Kidney tubule cell (primary cell): ENCODE measurements at regions not wholly inside any gene's neighbourhood (a gene's known extent, or its start where the extent isn't known, plus 50 kb on each side); places are given as distances from the start of the nearest gene placed in this dataset.

Source experiments
- DNase-seq: peaks from one replicate; pipeline ENCODE4 v3.0.0-alpha.2; 2018; ENCODE audit warnings: low spot score

DNA sequence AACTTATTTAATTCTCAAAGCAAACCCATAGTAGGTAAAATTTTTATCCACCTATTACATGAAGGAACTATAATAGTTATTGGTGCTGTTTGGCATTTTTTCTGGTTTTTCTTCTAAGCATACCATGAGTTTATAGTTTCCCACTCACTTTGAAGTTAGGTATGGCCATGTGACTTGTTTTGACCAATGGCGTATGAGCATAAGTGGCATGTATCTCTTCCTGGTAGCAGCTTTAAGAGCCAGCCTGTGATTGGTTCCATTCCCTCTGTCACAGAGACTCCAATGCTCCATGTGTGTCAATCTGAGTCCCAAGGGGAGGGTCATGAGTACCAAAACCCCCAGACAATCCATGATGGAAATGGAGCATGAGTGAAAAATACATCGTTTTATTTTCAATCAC, 282.9 kb upstream of the N4BP1 start:
- no peak for DNase-seq

DNA sequence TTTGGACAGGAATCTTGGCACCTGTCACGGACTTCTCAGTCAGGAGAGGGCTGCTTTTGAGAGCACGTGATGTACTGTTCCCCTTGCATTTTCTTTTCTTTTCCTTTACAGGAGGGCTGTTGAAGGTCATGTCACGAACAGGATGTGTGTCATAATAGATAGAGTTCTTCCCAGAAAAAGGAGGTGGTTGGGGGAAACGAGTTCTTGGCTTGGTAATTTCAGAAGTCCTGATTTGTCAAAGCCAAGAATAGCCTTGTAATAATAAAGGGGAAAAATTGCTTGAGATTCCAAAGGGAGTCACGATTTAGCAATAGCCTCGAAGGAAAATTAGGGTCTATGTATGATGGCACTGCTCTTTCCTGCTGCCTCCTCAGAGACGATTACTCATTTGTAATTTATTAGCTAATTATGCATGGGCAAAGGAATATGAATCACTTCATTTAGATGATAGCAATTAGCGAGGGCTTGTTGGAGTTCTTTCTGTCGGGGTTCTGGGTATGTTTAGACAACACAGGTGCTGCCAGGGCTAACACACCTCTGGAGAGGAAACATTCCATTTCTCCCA, 277.7 kb upstream of the N4BP1 start:
- DNase-seq: no peak

DNA sequence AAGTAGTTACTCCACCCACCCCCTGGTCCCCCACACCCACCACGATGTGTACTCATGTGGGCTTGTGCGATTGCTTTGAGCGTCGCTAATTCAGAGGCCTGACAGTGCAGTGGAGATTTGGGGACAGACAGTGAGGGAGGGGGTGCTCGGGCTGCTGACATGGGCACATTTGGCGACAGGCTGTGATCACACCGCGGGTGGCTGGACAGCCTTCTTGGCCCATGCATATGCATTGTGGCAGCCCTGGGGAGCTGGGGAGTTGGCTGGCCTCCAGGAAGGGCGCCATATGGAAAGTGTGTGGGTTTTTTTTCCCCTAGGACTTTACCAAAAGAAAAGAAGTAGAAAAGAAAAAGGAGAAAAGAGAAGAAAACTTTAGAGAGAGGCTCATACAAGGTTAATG, 275.5 kb upstream of the N4BP1 start:
- DNase-seq: no peak

DNA sequence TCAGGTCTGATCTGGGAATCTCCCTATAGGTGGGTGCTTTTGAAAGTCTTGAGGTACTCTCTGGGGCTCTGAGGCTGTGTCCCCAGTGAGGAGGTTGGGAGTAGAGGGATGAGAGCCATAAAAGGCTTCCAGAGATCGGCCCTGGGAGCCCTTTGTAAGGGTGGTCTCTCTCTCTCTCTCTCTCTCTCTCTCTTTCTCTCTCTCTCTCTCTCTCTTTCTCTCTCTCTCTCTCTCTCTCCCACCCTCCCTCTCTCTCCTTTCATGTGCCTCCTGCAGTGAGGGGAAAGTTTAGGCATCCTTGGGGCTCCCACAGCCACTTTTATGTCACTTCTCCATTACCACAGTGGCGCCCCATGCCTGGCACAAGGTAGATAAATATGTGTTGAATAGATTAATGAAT, 271.3 kb upstream of the N4BP1 start:
- no peak for DNase-seq

DNA sequence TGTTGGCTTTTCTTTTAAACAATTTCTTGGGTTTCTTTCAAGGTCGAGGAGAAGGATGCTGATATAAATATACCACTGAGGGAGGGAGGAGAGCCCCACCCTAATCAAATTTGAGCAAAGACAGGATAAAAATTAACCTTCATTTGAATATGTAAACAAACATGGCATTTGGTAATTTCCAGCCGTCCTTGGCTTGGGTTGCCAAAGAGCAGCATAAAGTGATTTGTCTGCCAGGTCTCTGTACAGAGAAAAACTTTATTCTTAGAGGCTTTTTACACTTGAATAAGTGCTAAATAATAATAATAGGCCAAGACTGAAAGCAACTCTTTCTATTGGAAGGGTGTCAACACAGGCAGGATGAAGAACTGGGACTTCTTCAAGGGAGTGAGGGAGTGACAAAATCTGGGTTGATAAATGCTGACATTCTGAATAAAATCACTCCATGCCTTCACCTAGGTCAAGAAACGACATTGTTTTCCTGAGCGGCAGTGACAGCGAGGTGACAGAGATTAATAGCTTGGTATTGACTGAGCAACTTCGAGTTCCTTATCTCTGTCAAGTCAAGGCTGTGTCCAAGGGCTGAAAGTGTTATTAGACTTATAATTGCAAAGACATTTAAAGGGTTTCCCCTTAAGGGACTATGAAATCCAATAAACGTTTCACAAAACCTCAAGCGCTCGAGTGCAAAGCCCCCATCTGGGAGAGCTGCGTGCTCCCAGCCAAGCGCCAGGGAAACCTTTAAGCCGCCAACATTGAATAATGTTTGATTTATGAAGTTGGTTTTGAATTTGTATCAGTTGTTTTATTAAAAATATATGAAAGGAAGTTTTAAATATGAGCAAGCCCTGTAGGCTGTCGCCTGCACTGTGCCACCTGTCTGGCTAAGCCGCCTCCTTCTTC, 269.5 kb upstream of the N4BP1 start:
- DNase-seq: no peak

DNA sequence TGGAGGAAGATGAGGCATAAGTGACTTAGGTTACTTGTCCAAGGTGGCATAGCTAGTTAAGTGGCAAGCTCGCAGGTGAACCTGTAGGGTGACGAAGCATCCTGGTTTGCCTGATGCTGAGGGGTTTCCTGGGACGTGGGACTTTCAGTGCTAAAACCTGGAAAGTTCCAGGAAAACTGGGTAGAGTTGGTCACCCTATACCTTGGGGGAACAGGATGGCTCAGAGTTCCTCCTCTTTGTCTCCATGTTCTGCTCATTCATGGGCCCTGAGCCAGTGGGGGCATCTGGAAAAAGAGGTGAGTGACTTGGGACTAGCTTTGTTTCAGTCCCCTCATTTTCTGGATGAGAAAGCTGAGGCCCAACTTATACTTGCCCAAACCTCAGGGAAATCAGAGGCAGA, 268.0 kb upstream of the N4BP1 start:
- DNase-seq: no peak

DNA sequence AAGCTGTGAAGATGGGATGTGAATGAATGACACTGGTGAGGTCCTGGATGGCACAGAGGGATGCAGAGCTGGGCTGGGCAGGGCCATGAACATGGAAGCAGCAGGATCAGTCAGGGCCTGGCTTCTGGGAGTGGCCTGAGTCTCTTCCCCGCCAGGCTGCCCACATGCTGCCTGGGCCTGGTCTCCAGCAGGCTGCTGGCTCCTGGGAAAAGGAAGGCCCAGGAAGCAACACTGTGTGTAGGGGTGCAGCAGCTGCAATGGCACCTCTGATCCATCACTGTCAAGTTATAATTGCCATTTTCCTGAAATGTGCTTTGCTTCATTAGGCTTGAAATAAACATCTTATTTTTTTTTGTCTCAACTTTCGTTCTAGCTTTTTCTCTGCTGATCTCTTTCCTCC, 260.2 kb upstream of the N4BP1 start:
- DNase-seq: no peak

DNA sequence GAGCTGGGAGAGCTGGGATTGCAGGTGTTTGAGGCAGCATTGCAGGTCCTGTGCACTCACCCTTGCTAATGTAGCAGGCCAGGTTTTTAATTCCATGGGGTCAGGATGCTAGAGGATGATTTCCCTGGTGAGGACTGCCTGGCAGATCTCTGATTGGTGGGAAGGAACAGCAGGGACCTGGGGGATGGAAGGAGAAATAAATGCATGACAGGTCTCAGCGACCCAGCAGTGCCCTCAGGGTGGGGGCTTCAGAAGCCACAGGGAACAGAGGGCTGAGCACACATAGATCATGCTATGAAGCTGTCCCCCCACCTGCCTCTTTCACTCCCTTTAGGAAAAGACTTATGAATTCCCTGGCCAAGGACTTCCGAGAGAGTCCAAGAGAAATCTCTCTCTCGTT, 255.5 kb upstream of the N4BP1 start:
- DNase-seq: no peak

DNA sequence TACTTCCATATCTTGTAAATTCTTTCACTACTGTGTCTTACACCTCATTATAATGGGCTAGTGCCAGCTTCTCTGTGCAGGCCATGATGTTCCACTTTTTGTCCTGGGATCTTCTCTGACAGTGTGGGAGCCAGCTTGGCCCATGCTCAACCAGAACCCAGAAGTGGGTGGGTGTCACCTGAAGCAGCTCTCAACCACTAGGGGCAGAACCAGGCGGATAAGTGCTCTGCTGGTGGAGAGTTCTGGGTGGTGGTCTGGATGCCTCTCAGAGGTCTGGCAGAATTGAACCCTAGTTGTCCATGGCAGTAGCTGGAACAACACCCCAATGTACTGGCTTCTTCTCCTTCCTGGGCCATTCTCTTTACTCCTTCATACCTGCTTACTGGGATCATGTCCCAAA, 254.1 kb upstream of the N4BP1 start:
- no peak for DNase-seq

DNA sequence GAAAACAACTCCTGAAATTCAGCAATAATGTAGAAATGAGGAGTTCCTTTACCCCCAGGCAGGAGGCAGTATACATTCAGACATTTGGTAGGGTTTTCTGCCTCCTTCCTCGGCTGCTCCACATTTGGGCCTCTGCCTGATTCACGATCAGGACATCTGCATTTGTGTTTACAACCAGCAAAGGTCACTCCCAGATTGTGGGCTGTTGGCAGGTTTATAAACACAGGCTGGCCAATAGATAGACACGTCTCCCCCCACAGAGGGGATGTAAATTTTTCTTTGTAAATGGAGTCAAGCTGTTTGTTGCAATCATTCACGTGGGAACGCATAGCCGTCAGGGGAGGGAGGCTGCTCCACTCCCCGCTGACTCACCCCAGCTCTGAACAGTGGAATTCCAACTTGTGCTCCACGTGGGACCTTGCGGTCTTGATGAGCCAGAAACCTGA, 252.1 kb upstream of the N4BP1 start:
- peak; percentile 38 for DNase-seq

DNA sequence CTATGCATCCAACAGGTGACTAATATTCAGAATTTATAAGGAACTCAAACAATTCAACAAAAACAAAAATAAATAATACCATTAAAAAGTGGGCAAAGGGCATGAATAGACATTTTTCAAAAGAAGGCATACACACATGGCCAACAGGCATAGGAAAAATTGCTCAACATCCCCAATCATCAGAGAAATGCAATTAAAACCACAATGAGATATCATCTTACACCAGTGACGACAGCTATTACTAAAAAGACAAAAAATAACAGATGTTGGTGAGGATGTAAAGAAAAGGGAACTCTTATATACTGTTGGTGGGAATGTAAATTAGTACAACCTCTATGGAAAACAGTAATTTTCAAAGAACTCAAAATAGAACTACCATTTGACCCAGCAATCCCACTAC, 250.4 kb upstream of the N4BP1 start:
- DNase-seq: no peak

DNA sequence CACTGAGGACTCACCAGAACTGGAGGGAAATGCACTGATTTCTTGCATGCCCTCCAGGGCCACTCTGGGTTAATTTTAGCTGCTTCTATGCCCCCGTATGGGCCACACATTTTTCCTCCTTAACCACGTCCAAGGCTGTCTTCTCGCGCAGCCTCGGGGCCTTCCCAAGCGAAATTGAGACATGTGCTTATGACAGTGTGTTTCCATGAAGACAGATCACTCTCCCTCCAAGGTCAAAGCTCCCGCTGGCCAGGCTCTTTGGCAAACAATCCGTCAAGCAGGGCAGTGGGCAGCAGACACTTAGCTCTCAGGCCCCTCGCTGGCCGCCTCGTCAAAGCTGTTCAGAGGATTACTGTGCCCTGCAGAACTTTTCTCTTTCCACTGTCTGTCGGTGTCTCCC, 243.0 kb upstream of the N4BP1 start:
- no peak for DNase-seq

DNA sequence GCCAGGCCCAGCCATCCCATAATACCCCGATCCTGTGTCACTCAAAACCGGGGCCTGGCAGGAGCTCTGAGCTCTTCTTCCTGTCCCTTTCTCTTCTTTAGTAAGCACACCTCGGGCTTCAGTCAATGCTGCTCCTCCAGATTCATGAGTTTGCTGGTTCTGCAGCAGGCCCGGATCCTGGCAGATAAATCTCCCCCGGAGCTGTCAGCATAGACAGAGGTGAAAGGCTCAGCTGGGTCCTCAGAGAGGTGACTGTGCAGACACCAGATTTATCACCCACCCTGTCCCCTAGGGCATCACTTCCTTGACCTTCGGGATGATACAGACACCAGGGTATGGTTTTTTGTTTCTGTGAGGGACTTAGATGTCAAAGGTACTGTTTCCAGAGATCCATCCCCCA, 242.5 kb upstream of the N4BP1 start:
- DNase-seq: no peak

DNA sequence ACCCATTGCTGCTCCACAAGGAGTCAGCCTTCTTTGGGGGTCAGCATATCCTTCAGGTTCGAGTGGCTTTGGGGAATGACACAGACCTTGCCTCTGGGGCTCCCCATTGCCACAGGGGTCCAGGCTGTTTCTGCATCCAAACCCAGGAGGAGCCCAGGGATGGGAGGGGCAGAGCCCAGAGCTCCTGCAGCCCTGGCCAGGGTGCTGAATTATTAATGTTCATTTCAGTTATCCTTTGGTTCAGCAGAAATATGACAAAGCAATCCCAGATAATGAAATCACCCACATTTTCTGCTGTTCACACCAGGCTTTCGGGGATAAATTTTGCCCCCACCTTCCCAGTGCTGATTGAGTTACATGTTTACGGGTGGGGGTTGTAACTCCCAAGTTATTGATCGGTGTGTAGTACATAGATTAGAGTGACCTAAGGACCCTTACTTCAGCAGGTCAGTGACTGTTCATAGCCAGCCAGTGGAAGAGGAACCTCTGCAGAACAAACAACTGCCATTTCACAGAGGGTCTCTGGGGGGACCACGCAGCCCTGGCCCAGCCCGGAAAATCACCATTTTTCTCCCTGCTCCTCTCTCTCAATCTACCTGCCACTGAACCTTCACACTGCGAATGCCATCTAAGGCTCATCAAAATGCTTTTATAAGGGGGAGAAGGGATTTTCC, 240.3 kb upstream of the N4BP1 start:
- no peak for DNase-seq

DNA sequence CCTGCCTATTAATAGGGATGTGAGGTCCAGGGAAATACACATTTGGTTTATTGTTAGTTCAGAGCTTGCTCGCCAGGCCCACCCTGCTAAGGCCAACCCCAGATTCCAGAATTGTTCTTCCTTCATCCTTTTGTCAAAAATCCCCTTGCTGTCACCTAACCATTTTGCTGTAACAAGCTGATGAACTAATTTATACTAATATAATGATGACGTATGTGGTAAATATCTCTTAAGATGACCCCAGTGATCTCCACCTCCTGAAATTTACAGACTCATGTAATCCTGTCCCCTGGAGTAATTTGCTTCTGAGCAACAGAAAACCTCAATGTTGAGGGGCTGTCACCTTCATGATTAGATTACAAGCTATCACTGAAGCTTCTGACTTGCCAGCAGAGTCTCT, 236.3 kb upstream of the N4BP1 start:
- DNase-seq: no peak

DNA sequence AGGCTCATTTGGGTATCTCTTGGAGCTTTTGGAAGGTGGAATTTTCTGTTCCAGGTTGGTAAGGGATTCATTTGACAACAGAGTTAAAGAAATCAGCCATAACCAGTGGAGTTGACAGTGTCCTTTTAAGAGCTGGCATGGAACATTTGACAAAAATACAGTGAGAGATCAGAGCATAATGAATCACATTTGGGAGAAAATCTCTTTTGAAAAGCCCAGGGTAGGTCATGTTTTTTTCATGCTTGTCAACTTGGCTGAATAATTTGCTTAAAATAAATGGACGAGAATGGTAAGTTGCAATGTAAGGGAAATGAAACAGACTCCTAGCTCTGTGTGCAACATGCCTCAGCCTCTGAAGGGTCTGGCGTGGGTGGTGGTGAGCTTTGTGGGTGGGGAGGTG, 235.3 kb upstream of the N4BP1 start:
- no peak for DNase-seq

DNA sequence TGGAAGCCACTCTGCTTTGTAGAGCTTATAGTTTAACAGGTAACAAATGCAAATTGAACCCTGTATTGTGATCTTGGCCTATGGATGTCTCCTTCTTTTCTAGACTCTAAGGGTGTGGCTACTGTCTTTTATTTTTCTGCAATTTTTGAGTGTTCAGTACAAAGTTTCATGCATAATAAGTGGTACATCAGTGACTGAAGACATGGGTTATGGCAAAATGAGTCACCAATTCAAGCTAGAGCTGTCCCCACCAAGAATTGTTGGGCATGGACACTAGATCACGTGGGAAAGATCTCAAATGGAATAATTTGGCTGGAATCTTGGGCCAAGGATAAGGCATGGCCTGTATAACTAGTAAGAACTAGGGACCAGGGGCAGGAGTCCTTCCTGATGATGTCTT, 228.4 kb upstream of the N4BP1 start:
- no peak for DNase-seq

DNA sequence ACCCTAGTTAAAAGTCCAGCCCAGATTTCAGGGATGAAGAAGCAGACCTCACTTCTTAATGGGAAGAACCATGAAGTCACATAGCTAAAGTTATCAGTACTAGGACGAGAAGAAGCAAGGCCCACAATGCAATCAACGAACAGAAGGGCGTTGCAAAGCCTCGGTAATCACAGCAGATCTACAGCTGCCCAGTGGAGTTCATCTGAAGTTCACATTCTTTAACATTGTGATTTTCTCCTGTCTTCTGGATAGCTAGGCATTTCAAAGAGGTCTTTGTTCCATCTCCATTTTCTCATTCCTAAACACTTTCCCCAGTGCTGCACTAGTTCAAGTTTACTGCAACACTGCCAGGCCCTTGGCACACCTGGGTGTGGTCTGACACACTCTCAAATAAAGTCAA, 226.7 kb upstream of the N4BP1 start:
- no peak for DNase-seq

DNA sequence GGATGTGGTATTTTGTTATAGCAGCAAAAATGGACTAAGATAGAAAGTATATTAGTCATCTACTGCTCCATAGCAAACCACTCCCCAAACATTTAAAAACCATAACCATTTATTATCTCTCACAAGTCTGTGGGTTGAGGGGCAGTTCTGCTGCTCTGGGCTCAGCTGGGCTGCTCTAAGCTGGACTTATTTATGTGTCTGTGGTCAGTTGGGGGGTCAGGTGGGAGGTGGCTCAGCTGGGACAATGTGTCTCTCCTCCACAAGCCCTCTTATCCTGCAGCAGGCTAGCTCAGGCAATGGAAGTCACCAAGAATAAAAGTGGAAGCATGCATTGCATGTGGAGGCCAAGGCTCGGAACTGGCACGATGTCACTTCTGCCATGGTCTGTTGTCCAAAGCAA, 226.1 kb upstream of the N4BP1 start:
- no peak for DNase-seq

DNA sequence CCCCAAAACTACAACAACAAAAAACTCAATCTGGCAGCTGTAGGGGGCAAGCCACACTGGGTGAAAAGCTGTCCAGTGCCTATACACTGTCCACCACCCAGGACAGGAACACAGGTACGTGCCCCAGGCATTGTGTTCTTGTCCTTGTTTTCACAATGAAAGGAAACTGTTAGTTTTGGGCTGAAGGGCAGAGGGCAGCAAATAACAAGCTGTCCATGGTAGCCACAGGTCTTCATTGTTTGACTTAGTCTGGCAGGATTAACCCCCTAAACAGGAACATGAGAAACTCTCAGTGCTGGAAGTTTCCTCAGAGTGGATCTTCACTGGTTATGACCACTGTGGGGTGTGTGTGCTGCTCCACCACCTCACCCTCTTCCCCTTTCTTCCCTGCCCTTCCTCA, 224.6 kb upstream of the N4BP1 start:
- DNase-seq: no peak

DNA sequence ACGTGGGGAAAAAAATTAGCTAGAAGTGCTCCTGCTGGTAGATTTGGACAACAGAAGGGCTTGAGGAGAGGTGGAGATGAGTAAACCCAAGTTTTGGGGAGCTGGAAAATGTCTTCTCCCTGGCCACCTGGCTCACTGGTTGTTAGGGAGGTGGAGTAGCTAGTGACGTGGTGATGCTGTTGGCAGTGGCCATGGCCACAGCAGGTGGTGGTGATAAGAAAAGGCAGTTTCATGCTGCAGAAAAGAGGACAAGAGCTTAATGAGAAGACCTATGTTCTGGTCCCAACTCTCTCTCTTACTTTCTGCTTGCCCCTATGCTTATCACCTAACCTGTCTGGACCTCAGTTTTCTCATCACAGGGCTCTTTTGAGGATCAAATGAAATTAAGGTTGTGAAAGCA, 223.5 kb upstream of the N4BP1 start:
- DNase-seq: no peak

DNA sequence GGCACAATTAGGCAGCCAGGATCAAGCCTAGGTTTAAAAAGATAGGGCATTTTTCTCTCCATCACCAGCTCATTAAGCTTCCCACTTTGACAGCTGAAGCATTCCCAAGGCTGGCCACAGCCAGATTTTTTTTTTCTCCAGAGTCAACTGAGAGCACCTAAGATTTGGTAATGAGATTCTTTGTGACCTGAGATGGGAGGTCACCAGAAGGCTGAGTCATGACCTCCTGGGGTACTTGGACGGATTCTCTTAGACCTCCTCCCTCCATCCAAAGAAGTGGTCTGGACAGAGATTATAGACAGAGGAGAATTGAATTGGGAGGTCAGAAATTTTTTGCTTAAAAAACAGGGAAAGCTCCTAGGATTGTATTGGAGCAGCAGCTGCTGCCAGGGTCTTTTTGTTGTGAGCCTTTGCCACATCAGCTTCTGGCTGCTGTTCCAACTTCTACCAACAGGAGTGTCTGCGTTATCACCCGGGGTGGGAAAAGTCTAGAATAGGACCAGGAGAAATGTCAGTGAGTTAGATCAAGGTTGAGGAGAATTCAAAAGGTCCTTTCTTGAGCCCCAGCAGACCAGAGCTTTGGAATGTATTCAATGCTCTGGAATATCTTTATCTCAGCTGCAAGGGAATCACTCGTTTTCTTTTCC, 221.2 kb upstream of the N4BP1 start:
- no peak for DNase-seq
